ENCODE measurements at regions not wholly inside any gene's neighbourhood (a gene's known extent, or its start where the extent isn't known, plus 50 kb on each side); places are given as distances from the start of the nearest gene placed in this dataset.

GRCh38 chr2:76169276-76170008, 458.7 kb upstream of the GCFC2 start (continued):
- TF ChIP-seq ZNF407 (CRISPR knock-in tag; IDR thresholded peaks at IDR 0.05; ENCODE audit: not compliant biosample characterization) (no peak), ZNF292 (CRISPR knock-in tag; IDR thresholded peaks at IDR 0.05; ENCODE audit: borderline replicate concordance, low read depth) (no peak), GATA4 (IDR thresholded peaks at IDR 0.05; ENCODE audit: borderline replicate concordance, low read depth) (no peak), MYNN (CRISPR knock-in tag; IDR thresholded peaks at IDR 0.05; ENCODE audit: low read depth) (no peak), RBAK (CRISPR knock-in tag; IDR thresholded peaks at IDR 0.05) (no peak), THAP11 (CRISPR knock-in tag; IDR thresholded peaks at IDR 0.05) (no peak)
- TF ChIP-seq, protein P1, sequence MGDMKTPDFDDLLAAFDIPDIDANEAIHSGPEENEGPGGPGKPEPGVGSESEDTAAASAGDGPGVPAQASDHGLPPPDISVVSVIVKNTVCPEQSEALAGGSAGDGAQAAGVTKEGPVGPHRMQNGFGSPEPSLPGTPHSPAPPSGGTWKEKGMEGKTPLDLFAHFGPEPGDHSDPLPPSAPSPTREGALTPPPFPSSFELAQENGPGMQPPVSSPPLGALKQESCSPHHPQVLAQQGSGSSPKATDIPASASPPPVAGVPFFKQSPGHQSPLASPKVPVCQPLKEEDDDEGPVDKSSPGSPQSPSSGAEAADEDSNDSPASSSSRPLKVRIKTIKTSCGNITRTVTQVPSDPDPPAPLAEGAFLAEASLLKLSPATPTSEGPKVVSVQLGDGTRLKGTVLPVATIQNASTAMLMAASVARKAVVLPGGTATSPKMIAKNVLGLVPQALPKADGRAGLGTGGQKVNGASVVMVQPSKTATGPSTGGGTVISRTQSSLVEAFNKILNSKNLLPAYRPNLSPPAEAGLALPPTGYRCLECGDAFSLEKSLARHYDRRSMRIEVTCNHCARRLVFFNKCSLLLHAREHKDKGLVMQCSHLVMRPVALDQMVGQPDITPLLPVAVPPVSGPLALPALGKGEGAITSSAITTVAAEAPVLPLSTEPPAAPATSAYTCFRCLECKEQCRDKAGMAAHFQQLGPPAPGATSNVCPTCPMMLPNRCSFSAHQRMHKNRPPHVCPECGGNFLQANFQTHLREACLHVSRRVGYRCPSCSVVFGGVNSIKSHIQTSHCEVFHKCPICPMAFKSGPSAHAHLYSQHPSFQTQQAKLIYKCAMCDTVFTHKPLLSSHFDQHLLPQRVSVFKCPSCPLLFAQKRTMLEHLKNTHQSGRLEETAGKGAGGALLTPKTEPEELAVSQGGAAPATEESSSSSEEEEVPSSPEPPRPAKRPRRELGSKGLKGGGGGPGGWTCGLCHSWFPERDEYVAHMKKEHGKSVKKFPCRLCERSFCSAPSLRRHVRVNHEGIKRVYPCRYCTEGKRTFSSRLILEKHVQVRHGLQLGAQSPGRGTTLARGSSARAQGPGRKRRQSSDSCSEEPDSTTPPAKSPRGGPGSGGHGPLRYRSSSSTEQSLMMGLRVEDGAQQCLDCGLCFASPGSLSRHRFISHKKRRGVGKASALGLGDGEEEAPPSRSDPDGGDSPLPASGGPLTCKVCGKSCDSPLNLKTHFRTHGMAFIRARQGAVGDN (CRISPR knock-in tag; IDR thresholded peaks at IDR 0.05), result no peak
